Memory B cell (primary cell): ENCODE measurements at regions not wholly inside any gene's neighbourhood (a gene's known extent, or its start where the extent isn't known, plus 50 kb on each side); places are given as distances from the start of the nearest gene placed in this dataset.

Experiments
- ATAC-seq: fragments of 150-1000 bp; cut with Tn5 transposase; 2 replicates; pipeline ENCODE4 v1.10.0; 2021; ENCODE audit warnings: low read depth, mild to moderate bottlenecking, moderate library complexity
- DNase-seq, 2 donors: peaks; one replicate each; pipeline ENCODE4 v3.0.0; 2022; ENCODE audit warnings: low spot score in 2 of 2
- H3K27ac Mint-ChIP-seq: one replicate; pipeline ENCODE4 v1.8.0; 2022; ENCODE audit warnings: mild to moderate bottlenecking, moderate library complexity, mixed read lengths
- H3K27me3 Mint-ChIP-seq: one replicate; pipeline ENCODE4 v1.8.0; 2022; ENCODE audit warnings: mixed read lengths
- H3K36me3 Mint-ChIP-seq: one replicate; pipeline ENCODE4 v1.8.0; 2022; ENCODE audit warnings: mild to moderate bottlenecking, mixed read lengths
- H3K4me1 Mint-ChIP-seq: one replicate; pipeline ENCODE4 v1.8.0; 2022; ENCODE audit warnings: mixed read lengths
- H3K4me3 Mint-ChIP-seq: one replicate; pipeline ENCODE4 v1.8.0; 2022; ENCODE audit warnings: mild to moderate bottlenecking, moderate library complexity, mixed read lengths
- H3K9me3 Mint-ChIP-seq: one replicate; pipeline ENCODE4 v1.8.0; 2022; ENCODE audit warnings: mixed read lengths

DNA sequence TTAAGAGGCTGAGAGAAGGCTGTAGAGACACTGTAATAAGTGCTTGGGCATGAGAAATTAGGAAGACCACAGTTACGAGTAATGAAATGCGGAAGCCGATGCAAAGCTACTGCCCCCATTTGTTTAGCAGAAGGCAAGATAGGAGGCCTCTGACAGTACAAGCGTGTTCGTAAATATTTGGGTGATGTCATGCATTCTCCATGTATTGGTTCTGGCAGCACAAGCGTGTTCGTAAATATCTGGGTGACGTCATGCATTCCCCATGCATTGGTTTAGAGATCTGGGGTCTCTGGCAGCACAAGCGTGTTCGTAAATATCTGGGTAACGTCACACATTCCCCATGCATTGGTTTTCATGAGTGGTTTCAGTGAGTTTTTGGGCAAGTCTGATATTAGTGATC is 661.5 kb upstream of the FRG1 start:
- H3K27me3 Mint-ChIP-seq = no peaks in the 10 kb centered on the region
- no peaks in the 10 kb centered on the region for H3K4me1 Mint-ChIP-seq
- H3K36me3 Mint-ChIP-seq = no peaks in the 10 kb centered on the region
- DNase-seq (no peak), ATAC-seq (no peak)
- no peak overlapping the region for H3K27ac Mint-ChIP-seq
- peaks cover 2% of the 10 kb centered on the region for H3K9me3 Mint-ChIP-seq
- H3K4me3 Mint-ChIP-seq = no peak overlapping the region

- DNase-seq = no peak
- no peak for ATAC-seq
- Mint-ChIP-seq H3K27ac (no peak overlapping the region), H3K9me3 (no peaks in the 10 kb centered on the region), H3K27me3 (no peaks in the 10 kb centered on the region), H3K4me3 (no peak overlapping the region), H3K36me3 (no peaks in the 10 kb centered on the region), H3K4me1 (no peaks in the 10 kb centered on the region)
Observed at GRCh38 chr4:189285377-189285776, 655.3 kb upstream of the FRG1 start.

GRCh38 chr4:189291939-189292338 is 648.7 kb upstream of the FRG1 start:
- Mint-ChIP-seq H3K9me3 (no peaks in the 10 kb centered on the region), H3K27ac (no peak overlapping the region), H3K27me3 (no peaks in the 10 kb centered on the region), H3K4me3 (no peak overlapping the region), H3K4me1 (no peaks in the 10 kb centered on the region), H3K36me3 (no peaks in the 10 kb centered on the region)
- DNase-seq (no peak), ATAC-seq (no peak)

DNA sequence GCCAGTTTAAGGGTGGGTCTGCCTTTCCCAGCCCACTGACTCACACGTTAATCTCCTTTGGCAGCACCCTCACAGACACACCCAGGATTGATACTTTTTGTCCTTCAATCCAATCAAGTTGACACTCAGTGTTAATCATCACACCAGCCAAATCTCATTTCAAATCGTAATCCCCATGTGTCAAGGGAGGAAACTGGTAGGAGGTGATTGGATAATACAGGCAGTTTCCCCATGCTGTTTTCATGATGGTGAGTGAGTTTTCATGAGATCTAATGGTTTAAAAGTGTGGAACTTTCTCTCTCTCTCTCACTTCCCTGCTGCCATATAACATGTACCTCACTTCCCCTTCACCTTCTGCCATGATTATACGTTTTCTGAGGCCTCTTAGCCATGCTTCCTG is 647.2 kb upstream of the FRG1 start:
- no peak overlapping the region for H3K4me3 Mint-ChIP-seq
- DNase-seq (no peak), ATAC-seq (no peak)
- no peaks in the 10 kb centered on the region for H3K36me3 Mint-ChIP-seq
- H3K9me3 Mint-ChIP-seq = no peaks in the 10 kb centered on the region
- H3K27ac Mint-ChIP-seq = no peak overlapping the region
- H3K27me3 Mint-ChIP-seq = no peaks in the 10 kb centered on the region
- H3K4me1 Mint-ChIP-seq = no peaks in the 10 kb centered on the region

GRCh38 chr4:189294574-189294973 is 646.1 kb upstream of the FRG1 start:
- ATAC-seq (no peak), DNase-seq (no peak)
- Mint-ChIP-seq H3K36me3 (no peaks in the 10 kb centered on the region), H3K27me3 (no peaks in the 10 kb centered on the region), H3K9me3 (peaks cover 2% of the 10 kb centered on the region), H3K4me1 (no peaks in the 10 kb centered on the region), H3K4me3 (no peak overlapping the region), H3K27ac (no peak overlapping the region)

- ATAC-seq (no peak), DNase-seq (no peak)
- H3K9me3 Mint-ChIP-seq = peaks cover 4% of the 10 kb centered on the region
- H3K4me1 Mint-ChIP-seq = no peaks in the 10 kb centered on the region
- peaks cover 1% of the 10 kb centered on the region for H3K27me3 Mint-ChIP-seq
- no peak overlapping the region for H3K27ac Mint-ChIP-seq
- H3K4me3 Mint-ChIP-seq = no peak overlapping the region
- H3K36me3 Mint-ChIP-seq = no peaks in the 10 kb centered on the region
Observed at GRCh38 chr4:189299706-189300105, 641.0 kb upstream of the FRG1 start.

DNA sequence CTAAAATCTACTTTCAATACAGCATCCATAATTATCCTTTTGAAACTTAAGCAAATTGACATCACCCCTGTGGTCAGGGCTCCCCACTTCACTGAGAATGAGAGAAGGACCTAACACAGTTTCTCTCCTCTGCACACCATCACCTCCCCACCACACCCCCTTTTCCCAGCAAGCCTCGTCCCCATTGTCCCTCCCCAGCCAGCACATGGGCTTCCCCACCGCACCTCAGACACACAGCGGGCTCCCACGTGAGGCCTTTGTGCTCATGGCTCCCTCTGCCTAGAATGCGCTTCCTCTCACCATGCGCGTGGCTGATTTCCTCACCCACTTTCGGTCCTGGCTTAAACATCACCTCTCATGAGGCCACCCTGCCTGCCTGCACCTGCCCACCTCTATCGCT is 639.0 kb upstream of the FRG1 start:
- Mint-ChIP-seq H3K4me3 (no peak overlapping the region), H3K27me3 (peaks cover 1% of the 10 kb centered on the region), H3K27ac (no peak overlapping the region), H3K4me1 (no peaks in the 10 kb centered on the region), H3K9me3 (peaks cover 4% of the 10 kb centered on the region), H3K36me3 (no peaks in the 10 kb centered on the region)
- DNase-seq = no peak
- no peak for ATAC-seq

DNA sequence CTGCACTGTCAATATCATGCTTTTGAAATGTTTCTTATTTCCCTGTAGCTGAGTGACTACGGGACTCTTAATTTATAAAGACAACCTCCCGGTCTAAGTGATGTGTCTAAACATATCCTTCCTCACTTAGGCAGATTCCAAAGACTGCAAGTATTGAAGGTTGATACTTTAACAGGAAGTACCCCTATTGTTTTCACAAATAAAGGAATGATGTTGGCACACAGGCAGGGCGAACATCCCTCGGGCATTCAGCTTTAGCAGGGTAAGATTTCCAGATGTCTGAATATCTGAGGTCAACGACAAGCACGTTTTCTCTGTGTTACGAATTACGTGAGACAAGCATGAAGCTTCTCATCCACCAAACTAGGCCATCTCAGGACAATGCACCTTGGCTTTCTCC is 638.0 kb upstream of the FRG1 start:
- no peak overlapping the region for H3K27ac Mint-ChIP-seq
- H3K27me3 Mint-ChIP-seq = peaks cover 1% of the 10 kb centered on the region
- H3K4me1 Mint-ChIP-seq = no peaks in the 10 kb centered on the region
- no peaks in the 10 kb centered on the region for H3K36me3 Mint-ChIP-seq
- peaks cover 4% of the 10 kb centered on the region for H3K9me3 Mint-ChIP-seq
- ATAC-seq (no peak), DNase-seq (no peak)
- H3K4me3 Mint-ChIP-seq = no peak overlapping the region

DNA sequence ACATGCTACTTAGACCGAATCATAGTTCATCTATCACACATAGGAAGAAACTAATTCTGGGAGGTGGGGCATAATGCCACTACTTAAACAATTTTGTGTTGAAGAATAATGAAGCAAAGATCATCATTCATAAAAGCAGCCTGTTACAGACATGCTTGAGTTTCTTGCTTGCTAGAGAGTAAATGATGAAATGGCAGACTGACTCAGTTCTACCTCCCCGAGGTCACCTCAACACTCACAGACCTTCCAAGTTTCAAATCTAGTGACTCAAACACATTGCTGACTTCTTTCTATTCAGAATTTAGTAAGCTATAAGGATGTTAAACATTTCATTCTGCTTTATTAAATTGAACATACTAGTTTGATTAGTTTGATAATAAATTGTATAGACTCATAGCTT is 636.5 kb upstream of the FRG1 start:
- no peak for ATAC-seq
- H3K9me3 Mint-ChIP-seq = peaks cover 2% of the 10 kb centered on the region
- H3K4me1 Mint-ChIP-seq = no peaks in the 10 kb centered on the region
- H3K36me3 Mint-ChIP-seq = no peaks in the 10 kb centered on the region
- H3K4me3 Mint-ChIP-seq = no peak overlapping the region
- no peak overlapping the region for H3K27ac Mint-ChIP-seq
- no peak for DNase-seq
- peaks cover 1% of the 10 kb centered on the region for H3K27me3 Mint-ChIP-seq

GRCh38 chr4:189304809-189305208 is 635.9 kb upstream of the FRG1 start:
- no peaks in the 10 kb centered on the region for H3K4me1 Mint-ChIP-seq
- DNase-seq = no peak
- peaks cover 1% of the 10 kb centered on the region for H3K27me3 Mint-ChIP-seq
- no peak for ATAC-seq
- H3K36me3 Mint-ChIP-seq = no peaks in the 10 kb centered on the region
- peaks cover 2% of the 10 kb centered on the region for H3K9me3 Mint-ChIP-seq
- no peak overlapping the region for H3K27ac Mint-ChIP-seq
- no peak overlapping the region for H3K4me3 Mint-ChIP-seq

- Mint-ChIP-seq H3K9me3 (peaks cover 2% of the 10 kb centered on the region), H3K4me3 (no peak overlapping the region)
- ATAC-seq = no peak
Observed at GRCh38 chr4:189305500-189305899, 635.2 kb upstream of the FRG1 start.

DNA sequence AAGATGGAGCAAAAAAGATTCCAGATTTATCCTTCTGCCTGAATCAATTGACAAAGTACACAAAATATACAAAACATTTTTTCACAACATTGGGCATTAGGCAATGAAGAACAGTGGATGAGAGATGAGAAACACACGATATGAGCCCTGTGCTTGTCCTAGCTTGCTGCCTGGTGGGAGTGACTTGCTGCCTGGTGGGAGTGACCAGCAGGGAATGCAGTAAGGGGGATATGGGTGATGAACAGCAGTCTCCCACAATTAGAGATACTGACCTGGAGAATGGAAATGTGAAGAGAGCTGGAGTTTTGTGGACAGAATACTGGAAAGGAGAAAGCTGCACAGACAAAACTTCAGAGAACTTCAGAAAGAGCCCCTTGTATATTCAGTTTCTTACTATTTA is 629.4 kb upstream of the FRG1 start:
- Mint-ChIP-seq H3K4me3 (no peak overlapping the region), H3K4me1 (no peaks in the 10 kb centered on the region), H3K27me3 (no peaks in the 10 kb centered on the region), H3K36me3 (no peaks in the 10 kb centered on the region), H3K27ac (no peak overlapping the region), H3K9me3 (peaks cover 5% of the 10 kb centered on the region)
- DNase-seq (no peak), ATAC-seq (no peak)

More at GRCh38 chr4:189305500-189305899, 635.2 kb upstream of the FRG1 start:
- H3K36me3 Mint-ChIP-seq = no peaks in the 10 kb centered on the region
- H3K4me1 Mint-ChIP-seq = no peaks in the 10 kb centered on the region
- H3K27ac Mint-ChIP-seq = no peak overlapping the region
- H3K27me3 Mint-ChIP-seq = peaks cover 1% of the 10 kb centered on the region
- no peak for DNase-seq

- ATAC-seq (no peak), DNase-seq (no peak)
- peaks cover 5% of the 10 kb centered on the region for H3K9me3 Mint-ChIP-seq
- no peak overlapping the region for H3K27ac Mint-ChIP-seq
- H3K4me3 Mint-ChIP-seq = no peak overlapping the region
- no peaks in the 10 kb centered on the region for H3K4me1 Mint-ChIP-seq
- H3K27me3 Mint-ChIP-seq = no peaks in the 10 kb centered on the region
- no peaks in the 10 kb centered on the region for H3K36me3 Mint-ChIP-seq
Observed at GRCh38 chr4:189313064-189313463, 627.6 kb upstream of the FRG1 start.

DNA sequence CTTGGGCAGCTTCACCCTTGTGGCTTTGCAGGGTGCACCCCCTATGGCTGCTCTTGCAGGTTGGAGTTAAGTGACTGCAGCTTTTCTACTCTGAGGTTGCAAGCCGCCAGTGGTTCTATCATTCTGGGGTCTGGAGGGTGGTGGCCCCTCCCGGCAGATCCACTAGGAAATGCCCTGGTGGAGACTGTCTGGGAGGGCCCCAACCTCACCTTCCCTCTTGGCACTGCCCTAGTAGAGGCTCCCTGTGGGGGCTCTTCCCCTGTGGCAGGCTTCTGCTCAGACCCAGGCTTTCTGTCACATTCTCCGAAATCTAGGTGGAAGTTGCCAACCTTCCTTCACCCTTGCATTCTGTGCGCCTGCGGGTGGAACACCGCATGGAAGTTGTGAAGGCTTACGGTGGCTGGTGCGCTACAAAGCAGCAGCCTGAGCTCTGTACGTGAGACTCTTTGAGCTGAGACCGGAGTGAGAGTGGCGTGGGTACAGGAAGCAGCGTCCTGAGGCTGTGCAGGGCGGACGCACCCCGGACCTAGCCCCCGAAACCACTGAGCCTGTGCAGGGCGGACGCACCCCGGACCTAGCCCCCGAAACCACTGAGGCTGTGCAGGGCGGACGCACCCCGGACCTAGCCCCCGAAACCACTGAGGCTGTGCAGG is 626.7 kb upstream of the FRG1 start:
- no peaks in the 10 kb centered on the region for H3K36me3 Mint-ChIP-seq
- no peak overlapping the region for H3K27ac Mint-ChIP-seq
- H3K4me3 Mint-ChIP-seq = no peak overlapping the region
- H3K4me1 Mint-ChIP-seq = no peaks in the 10 kb centered on the region
- no peak for DNase-seq
- H3K9me3 Mint-ChIP-seq = peaks cover 9% of the 10 kb centered on the region
- no peak for ATAC-seq
- H3K27me3 Mint-ChIP-seq = no peaks in the 10 kb centered on the region

DNA sequence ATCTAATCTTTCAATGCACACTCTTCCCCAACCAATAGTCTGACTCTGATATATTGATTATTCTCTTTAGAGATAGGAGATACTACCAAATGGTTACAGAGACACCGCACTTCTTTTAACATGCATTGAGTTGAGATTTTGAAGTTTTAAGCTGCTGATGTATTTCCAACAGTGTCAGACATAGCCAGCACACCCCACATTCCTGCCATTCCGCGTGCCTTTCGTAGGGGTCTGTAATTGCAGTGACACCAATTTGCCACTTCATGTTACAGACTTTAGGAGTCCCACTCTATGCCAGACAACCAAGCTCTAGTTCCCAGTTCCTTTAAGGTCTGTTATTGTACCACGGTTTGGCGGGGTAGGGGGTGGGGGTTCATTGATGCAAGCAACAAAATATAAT is 618.2 kb upstream of the FRG1 start:
- Mint-ChIP-seq H3K4me3 (no peak overlapping the region), H3K36me3 (no peaks in the 10 kb centered on the region), H3K27ac (no peak overlapping the region), H3K9me3 (peaks cover 9% of the 10 kb centered on the region), H3K4me1 (no peaks in the 10 kb centered on the region), H3K27me3 (no peaks in the 10 kb centered on the region)
- ATAC-seq (no peak), DNase-seq (no peak)
